Epithelial cell of esophagus (primary cell): ENCODE measurements at regions not wholly inside any gene's neighbourhood (a gene's known extent, or its start where the extent isn't known, plus 50 kb on each side); places are given as distances from the start of the nearest gene placed in this dataset.

Experiments
- DNase-seq: peaks from one replicate; pipeline ENCODE4 v3.0.0; 2010; ENCODE audit warnings: low read depth
- H3K4me3 ChIP-seq: 2 replicates; pipeline ENCODE4 v1.5.1; 2011; ENCODE audit warnings: mild to moderate bottlenecking, low read length, control low read depth
- TF ChIP-seq, protein P1 (sequence below): IDR thresholded peaks from 2 replicates; pipeline ENCODE4 v1.5.1; 2011; ENCODE audit warnings: low read depth, mild to moderate bottlenecking, low read length, control low read depth, inconsistent platforms; ENCODE audit not compliant: insufficient read depth; ENCODE audit errors: missing control alignments

DNA sequence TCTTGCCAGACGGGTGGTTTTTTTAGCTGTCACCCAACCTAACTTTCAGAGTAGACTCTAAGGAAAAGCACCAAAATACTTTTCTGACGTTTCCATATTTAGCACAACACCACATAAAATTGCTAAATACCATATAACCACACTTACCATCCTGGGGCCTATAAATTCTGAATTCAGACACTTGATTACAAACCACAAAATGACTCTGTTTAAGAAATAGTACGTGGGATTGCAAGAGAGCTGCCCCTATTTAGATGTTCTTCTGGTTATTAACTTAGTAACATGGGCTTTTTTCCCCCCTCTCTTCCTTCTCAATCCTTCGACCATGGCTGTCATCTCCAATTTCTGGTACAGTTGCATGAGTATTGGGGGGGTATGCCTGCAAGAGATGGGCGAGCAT lies 287.7 kb downstream of the BMP4 start:
- TF ChIP-seq, protein P1, sequence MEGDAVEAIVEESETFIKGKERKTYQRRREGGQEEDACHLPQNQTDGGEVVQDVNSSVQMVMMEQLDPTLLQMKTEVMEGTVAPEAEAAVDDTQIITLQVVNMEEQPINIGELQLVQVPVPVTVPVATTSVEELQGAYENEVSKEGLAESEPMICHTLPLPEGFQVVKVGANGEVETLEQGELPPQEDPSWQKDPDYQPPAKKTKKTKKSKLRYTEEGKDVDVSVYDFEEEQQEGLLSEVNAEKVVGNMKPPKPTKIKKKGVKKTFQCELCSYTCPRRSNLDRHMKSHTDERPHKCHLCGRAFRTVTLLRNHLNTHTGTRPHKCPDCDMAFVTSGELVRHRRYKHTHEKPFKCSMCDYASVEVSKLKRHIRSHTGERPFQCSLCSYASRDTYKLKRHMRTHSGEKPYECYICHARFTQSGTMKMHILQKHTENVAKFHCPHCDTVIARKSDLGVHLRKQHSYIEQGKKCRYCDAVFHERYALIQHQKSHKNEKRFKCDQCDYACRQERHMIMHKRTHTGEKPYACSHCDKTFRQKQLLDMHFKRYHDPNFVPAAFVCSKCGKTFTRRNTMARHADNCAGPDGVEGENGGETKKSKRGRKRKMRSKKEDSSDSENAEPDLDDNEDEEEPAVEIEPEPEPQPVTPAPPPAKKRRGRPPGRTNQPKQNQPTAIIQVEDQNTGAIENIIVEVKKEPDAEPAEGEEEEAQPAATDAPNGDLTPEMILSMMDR = no peak
- H3K4me3 ChIP-seq = no peak overlapping the region
- no peak for DNase-seq

DNA sequence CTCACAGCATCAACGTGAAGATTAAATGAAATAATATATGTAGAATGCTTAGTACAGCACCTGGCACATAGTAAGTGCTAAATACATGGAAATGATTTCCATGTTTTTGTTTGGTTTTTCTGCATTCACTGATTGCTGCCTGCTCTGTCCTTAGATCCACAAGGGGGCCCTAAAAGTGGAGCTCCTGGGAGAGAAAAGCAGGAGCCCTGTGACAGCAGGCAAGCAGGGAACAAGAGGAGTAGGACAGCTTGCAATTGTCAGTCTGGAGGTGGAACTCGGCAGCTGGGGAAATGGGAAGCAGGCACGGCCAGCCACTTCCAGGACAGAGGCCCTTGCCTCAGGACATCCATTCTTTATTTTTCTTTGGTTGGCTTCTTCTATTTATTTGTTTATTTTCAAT lies 292.9 kb downstream of the BMP4 start:
- no peak overlapping the region for H3K4me3 ChIP-seq
- DNase-seq = peak; percentile 15
- TF ChIP-seq, protein P1 = peak; percentile 25

DNA sequence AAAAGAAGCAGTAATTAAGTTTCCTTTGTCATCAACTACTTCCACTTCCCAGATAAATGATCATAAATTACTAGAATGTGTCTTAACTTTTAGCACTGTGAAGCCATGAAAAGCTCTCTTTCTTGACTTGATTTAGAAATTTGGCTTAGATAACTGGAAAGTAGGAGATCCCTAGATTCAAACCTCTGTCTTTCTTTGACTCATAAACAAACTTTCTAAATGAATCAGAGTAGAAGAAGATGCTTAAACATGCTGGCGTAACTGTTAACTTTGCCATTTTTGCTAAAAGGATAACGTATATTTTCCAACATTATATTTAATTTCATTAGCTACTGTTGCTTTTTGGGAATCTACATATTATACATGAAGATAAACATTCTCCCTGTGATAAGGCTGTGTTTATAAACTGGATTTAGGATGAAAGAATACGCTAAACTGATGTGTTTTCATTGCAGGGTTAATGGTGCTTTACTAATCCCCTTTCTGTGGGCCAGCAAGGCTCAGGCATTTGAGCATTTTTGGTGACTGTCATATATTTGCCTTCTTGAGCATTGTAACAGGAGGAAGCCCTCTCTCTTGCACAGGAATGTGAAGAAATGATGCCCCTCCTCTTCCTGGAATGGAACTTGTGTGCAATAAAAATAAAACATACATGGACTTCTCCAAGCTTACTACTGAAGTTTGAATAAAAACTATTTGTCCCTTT lies 301.4 kb downstream of the BMP4 start:
- DNase-seq = no peak
- H3K4me3 ChIP-seq = no peak overlapping the region
- TF ChIP-seq, protein P1 = no peak

DNA sequence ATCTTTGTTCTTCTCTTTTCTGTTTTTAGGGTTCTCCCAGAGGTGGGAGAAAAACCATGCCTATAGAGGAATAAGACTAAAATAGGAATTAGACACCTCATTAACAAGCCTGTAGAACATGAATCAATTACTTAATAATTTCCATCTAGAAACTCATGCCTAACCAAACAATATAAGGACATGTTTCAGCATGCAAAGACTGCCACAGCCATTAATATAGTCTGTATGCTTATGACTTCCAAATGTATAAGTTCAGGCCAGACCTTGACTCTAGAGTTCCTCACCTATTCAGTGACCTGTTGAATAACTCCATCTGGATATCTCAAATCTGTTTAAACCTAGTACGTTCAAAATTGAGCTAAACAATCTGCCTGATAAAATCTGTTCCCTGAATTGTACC lies 304.6 kb downstream of the BMP4 start:
- no peak overlapping the region for H3K4me3 ChIP-seq
- DNase-seq = peak; percentile 79
- TF ChIP-seq, protein P1 = no peak

DNA sequence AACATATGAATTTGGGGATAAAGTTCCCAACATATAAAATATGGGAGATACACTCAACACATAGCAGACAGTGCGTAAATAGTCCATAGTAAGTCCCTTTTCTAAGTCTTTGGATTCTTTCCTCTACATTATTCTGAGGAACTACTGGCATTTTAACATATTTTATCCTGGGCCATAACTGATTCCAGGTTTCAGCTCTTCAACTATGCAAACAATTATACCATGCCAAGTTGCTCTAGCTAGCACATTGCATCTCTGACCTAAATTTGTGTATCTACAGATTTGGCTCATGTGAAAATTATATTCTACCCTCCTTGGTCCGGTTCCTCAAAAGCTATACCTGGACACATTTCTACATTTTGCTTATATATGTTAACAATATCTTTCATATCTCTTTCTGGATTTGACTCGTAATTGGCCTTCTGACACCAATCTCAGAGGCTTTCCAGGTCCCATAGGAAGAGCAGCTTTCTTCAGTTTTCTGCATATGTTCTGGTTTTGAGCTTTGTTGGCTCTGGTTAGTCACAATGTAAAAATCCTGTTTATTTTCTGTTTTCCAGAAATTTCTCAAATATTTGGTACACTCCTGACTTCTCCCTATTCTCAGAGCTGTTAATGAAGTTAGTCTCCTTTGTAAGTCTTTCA lies 305.4 kb downstream of the BMP4 start:
- DNase-seq = no peak
- H3K4me3 ChIP-seq = no peak overlapping the region
- TF ChIP-seq, protein P1 = no peak

GRCh38 chr14:53646925-53647324 lies 309.7 kb downstream of the BMP4 start:
- TF ChIP-seq, protein P1 = no peak
- no peak overlapping the region for H3K4me3 ChIP-seq
- DNase-seq = no peak

- DNase-seq = no peak
Measured at GRCh38 chr14:53640695-53641094, 315.9 kb downstream of the BMP4 start.

More at GRCh38 chr14:53640695-53641094, 315.9 kb downstream of the BMP4 start:
- no peak overlapping the region for H3K4me3 ChIP-seq
- TF ChIP-seq, protein P1 = no peak
